Endodermal cell (in vitro differentiated cells): ENCODE measurements at regions not wholly inside any gene's neighbourhood (a gene's known extent, or its start where the extent isn't known, plus 50 kb on each side); places are given as distances from the start of the nearest gene placed in this dataset.

Source experiments
- DNase-seq: peaks from one replicate; pipeline ENCODE4 v3.0.0-alpha.2; 2017
- H3K27ac ChIP-seq: 2 replicates; pipeline ENCODE4 v1.5.1; 2013; ENCODE audit warnings: mild to moderate bottlenecking, low read depth, low read length, moderate library complexity
- H3K27me3 ChIP-seq: 2 replicates; pipeline ENCODE4 v1.6.1; 2013; ENCODE audit warnings: mild to moderate bottlenecking, low read length, moderate library complexity; ENCODE audit not compliant: insufficient read depth, control insufficient read depth, poor library complexity, severe bottlenecking
- H3K36me3 ChIP-seq: 2 replicates; pipeline ENCODE4 v1.7.0; 2013; ENCODE audit warnings: mild to moderate bottlenecking, low read length, moderate library complexity; ENCODE audit not compliant: control insufficient read depth, insufficient read depth
- H3K4me1 ChIP-seq: one replicate; pipeline ENCODE4 v1.7.0; 2013; ENCODE audit warnings: low read length; ENCODE audit not compliant: control insufficient read depth, insufficient read depth
- H3K4me3 ChIP-seq: 2 replicates; pipeline ENCODE4 v1.5.1; 2013; ENCODE audit warnings: mild to moderate bottlenecking, low read length, moderate library complexity
- H3K9ac ChIP-seq: 2 replicates; pipeline ENCODE4 v1.6.1; 2013; ENCODE audit warnings: mild to moderate bottlenecking, low read length, moderate library complexity; ENCODE audit not compliant: poor library complexity, severe bottlenecking; ENCODE audit errors: extremely low read depth
- H3K9me3 ChIP-seq: 2 replicates; pipeline ENCODE4 v1.6.1; 2013; ENCODE audit warnings: mild to moderate bottlenecking, low read length, moderate library complexity; ENCODE audit not compliant: control insufficient read depth
- H3K27ac Mint-ChIP-seq: 2 replicates; pipeline ENCODE4 v1.8.0; 2020; ENCODE audit warnings: mixed read lengths
- H3K27me3 Mint-ChIP-seq: 2 replicates; pipeline ENCODE4 v1.8.0; 2021; ENCODE audit warnings: mild to moderate bottlenecking, mixed read lengths; ENCODE audit not compliant: insufficient read depth
- H3K36me3 Mint-ChIP-seq: 2 replicates; pipeline ENCODE4 v1.8.0; 2020; ENCODE audit warnings: low read depth, mixed read lengths
- H3K4me1 Mint-ChIP-seq: 2 replicates; pipeline ENCODE4 v1.8.0; 2020; ENCODE audit warnings: mixed read lengths
- H3K4me3 Mint-ChIP-seq: 2 replicates; pipeline ENCODE4 v1.8.0; 2020; ENCODE audit warnings: mild to moderate bottlenecking, moderate library complexity, mixed read lengths
- H3K9me3 Mint-ChIP-seq: 2 replicates; pipeline ENCODE4 v1.8.0; 2020; ENCODE audit warnings: mild to moderate bottlenecking, mixed read lengths
- WGBS, 2 experiments: methylation state at CpG; one replicate each; pipeline versions ENCODE4 v1.1.5 to v1.1.7; 2013; ENCODE audit warnings: missing lambda C conversion rate in 2 of 2, mixed read lengths in 1 of 2; ENCODE audit not compliant: insufficient coverage in 1 of 2, insufficient read length in 1 of 2; 5-methylcytosine and 5-hydroxymethylcytosine counted together
- TF ChIP-seq, protein P1 (sequence below): fragments of 200-600 bp; sonication (generic); conservative IDR thresholded peaks from 2 replicates; pipeline ENCODE4 v1.5.0; 2021; ENCODE audit warnings: antibody characterized with exemption, mild to moderate bottlenecking

DNA sequence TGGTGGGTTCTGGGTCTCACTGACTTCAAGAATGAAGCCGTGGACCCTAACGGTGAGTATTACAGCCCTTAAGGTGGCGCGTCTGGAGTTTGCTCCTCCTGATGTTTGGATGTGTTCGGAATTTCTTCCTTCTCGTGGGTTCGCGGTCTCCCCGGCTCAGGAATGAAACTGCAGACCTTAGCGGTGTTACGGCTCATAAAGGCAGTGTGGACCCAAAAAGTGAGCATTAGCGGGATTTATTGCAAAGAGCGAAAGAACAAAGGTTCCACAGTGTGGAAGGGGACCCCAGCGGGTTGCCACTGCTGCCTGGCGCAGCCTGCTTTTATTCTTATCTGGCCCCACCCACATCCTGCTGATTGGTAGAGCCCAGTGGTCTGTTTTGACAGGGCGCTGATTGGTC lies 420.5 kb upstream of the BCHE start:
- peaks cover 12% of the 10 kb centered on the region for H3K9me3 Mint-ChIP-seq
- WGBS, 2 experiments, result 85 to 91% methylated on average over 10 to 16 of the region's 16 CpGs

DNA sequence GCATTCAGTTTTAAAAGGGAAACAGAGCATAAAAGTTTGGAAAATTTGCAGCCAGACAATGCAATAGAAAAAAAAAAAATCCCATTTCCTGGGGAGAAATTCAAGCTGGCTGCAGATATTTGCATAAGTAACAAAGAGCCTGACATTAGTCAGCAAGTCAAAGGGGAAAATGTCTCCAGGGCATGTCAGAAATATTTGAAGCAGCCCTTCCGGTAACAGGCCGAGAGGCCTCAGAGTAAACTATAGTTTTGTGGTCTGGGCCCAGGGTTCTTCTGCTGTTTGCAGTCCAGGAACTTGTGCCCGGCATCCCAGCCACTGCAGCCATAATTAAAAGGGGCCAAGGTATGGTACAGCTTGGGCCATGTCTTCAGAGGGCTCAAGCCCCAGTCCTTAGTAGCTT lies 411.6 kb upstream of the BCHE start:
- Histone ChIP-seq H3K4me3 (no peak overlapping the region), H3K9ac (no peak overlapping the region), H3K27ac (no peak overlapping the region), H3K27me3 (no peaks in the 10 kb centered on the region), H3K36me3 (no peaks in the 10 kb centered on the region), H3K4me1 (no peaks in the 10 kb centered on the region), H3K9me3 (no peaks in the 10 kb centered on the region)
- Mint-ChIP-seq H3K9me3 (peaks cover 11% of the 10 kb centered on the region), H3K36me3 (no peaks in the 10 kb centered on the region), H3K27ac (no peak overlapping the region), H3K27me3 (no peaks in the 10 kb centered on the region), H3K4me1 (no peaks in the 10 kb centered on the region), H3K4me3 (no peak overlapping the region)
- 40 to 62% methylated on average over 2 to 3 of the region's 3 CpGs for WGBS, 2 experiments
- no peak for DNase-seq
- TF ChIP-seq, protein P1, sequence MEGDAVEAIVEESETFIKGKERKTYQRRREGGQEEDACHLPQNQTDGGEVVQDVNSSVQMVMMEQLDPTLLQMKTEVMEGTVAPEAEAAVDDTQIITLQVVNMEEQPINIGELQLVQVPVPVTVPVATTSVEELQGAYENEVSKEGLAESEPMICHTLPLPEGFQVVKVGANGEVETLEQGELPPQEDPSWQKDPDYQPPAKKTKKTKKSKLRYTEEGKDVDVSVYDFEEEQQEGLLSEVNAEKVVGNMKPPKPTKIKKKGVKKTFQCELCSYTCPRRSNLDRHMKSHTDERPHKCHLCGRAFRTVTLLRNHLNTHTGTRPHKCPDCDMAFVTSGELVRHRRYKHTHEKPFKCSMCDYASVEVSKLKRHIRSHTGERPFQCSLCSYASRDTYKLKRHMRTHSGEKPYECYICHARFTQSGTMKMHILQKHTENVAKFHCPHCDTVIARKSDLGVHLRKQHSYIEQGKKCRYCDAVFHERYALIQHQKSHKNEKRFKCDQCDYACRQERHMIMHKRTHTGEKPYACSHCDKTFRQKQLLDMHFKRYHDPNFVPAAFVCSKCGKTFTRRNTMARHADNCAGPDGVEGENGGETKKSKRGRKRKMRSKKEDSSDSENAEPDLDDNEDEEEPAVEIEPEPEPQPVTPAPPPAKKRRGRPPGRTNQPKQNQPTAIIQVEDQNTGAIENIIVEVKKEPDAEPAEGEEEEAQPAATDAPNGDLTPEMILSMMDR, result no peak

More for the DNA sequence above, 420.5 kb upstream of the BCHE start:
- H3K4me1 ChIP-seq, result no peaks in the 10 kb centered on the region
- H3K4me1 Mint-ChIP-seq, result no peaks in the 10 kb centered on the region
- no peaks in the 10 kb centered on the region for H3K27me3 Mint-ChIP-seq
- H3K27ac ChIP-seq, result no peak overlapping the region
- no peak overlapping the region for H3K4me3 ChIP-seq
- H3K9me3 ChIP-seq, result no peaks in the 10 kb centered on the region
- no peaks in the 10 kb centered on the region for H3K27me3 ChIP-seq
- no peak for DNase-seq
- H3K27ac Mint-ChIP-seq, result no peak overlapping the region
- H3K4me3 Mint-ChIP-seq, result no peak overlapping the region
- H3K36me3 ChIP-seq, result no peaks in the 10 kb centered on the region
- H3K9ac ChIP-seq, result no peak overlapping the region
- TF ChIP-seq, protein P1, result no peak
- no peaks in the 10 kb centered on the region for H3K36me3 Mint-ChIP-seq

DNA sequence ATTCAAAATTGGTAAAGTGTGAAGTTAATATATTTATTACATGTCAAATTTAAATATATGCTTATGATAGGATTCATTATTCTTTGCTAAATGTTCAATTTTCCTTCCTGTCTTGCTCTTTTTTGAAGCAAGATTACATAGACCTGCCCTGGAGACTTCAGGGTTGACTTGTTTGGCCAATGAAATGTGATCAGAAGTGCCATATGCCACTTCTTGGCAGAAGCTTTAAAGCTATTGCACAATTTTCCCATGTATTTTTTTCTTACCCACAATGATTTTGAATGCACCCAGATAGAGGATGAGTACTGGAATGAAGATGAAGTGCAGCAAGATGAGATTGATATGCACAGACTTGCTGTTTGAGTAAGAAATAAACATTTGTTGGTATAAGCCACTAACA lies 406.3 kb upstream of the BCHE start:
- Histone ChIP-seq H3K9me3 (no peaks in the 10 kb centered on the region), H3K4me3 (no peak overlapping the region), H3K9ac (no peak overlapping the region), H3K36me3 (no peaks in the 10 kb centered on the region), H3K4me1 (no peaks in the 10 kb centered on the region), H3K27ac (no peak overlapping the region), H3K27me3 (no peaks in the 10 kb centered on the region)
- Mint-ChIP-seq H3K4me1 (no peaks in the 10 kb centered on the region), H3K27me3 (no peaks in the 10 kb centered on the region), H3K4me3 (no peak overlapping the region), H3K36me3 (no peaks in the 10 kb centered on the region), H3K27ac (no peak overlapping the region), H3K9me3 (peaks cover 5% of the 10 kb centered on the region)
- DNase-seq, result no peak
- TF ChIP-seq, protein P1, result no peak
